Neuron (in vitro differentiated cells): ENCODE measurements at regions not wholly inside any gene's neighbourhood (a gene's known extent, or its start where the extent isn't known, plus 50 kb on each side); places are given as distances from the start of the nearest gene placed in this dataset.

Source experiments
- H2AFZ ChIP-seq: one replicate; pipeline ENCODE4 v1.6.1; 2013; ENCODE audit warnings: low read depth, mild to moderate bottlenecking, inconsistent platforms, low read length, moderate library complexity
- H3K27me3 ChIP-seq: one replicate; pipeline ENCODE4 v1.6.1; 2013; ENCODE audit warnings: low read length; ENCODE audit not compliant: insufficient read depth
- H3K36me3 ChIP-seq: one replicate; pipeline ENCODE4 v1.6.1; 2013; ENCODE audit warnings: low read length; ENCODE audit not compliant: insufficient read depth
- H3K4me1 ChIP-seq: one replicate; pipeline ENCODE4 v1.6.1; 2013; ENCODE audit warnings: low read length; ENCODE audit not compliant: insufficient read depth
- H3K4me3 ChIP-seq: 2 replicates; pipeline ENCODE4 v1.5.1; 2013; ENCODE audit warnings: mild to moderate bottlenecking, low read length, moderate library complexity
- H3K9me3 ChIP-seq: one replicate; pipeline ENCODE4 v1.6.1; 2013; ENCODE audit warnings: low read length

- H3K4me3 ChIP-seq: no peak overlapping the region
- H3K36me3 ChIP-seq: peaks cover 14% of the 10 kb centered on the region
- no peaks in the 10 kb centered on the region for H3K27me3 ChIP-seq
- H3K4me1 ChIP-seq: peaks cover 12% of the 10 kb centered on the region
- no peaks in the 10 kb centered on the region for H3K9me3 ChIP-seq
- no peak overlapping the region for H2AFZ ChIP-seq
Measured at GRCh38 chr2:120826260-120826648, 90.6 kb downstream of the GLI2 start.

GRCh38 chr2:120826716-120827410, 91.2 kb downstream of the GLI2 start:
- no peaks in the 10 kb centered on the region for H3K9me3 ChIP-seq
- peaks cover 12% of the 10 kb centered on the region for H3K4me1 ChIP-seq
- H3K36me3 ChIP-seq: peaks cover 14% of the 10 kb centered on the region
- no peak overlapping the region for H2AFZ ChIP-seq
- no peaks in the 10 kb centered on the region for H3K27me3 ChIP-seq
- H3K4me3 ChIP-seq: no peak overlapping the region

GRCh38 chr2:120828066-120828465, 92.4 kb downstream of the GLI2 start:
- Histone ChIP-seq H3K36me3 (peaks cover 14% of the 10 kb centered on the region), H3K27me3 (no peaks in the 10 kb centered on the region), H3K9me3 (no peaks in the 10 kb centered on the region), H3K4me3 (no peak overlapping the region), H2AFZ (no peak overlapping the region), H3K4me1 (peaks cover 12% of the 10 kb centered on the region)

- H3K4me3 ChIP-seq: no peak overlapping the region
- H3K4me1 ChIP-seq: peaks cover 12% of the 10 kb centered on the region
- peaks cover 14% of the 10 kb centered on the region for H3K36me3 ChIP-seq
- no peak overlapping the region for H2AFZ ChIP-seq
- no peaks in the 10 kb centered on the region for H3K9me3 ChIP-seq
- no peaks in the 10 kb centered on the region for H3K27me3 ChIP-seq
Measured at GRCh38 chr2:120828829-120829632, 93.4 kb downstream of the GLI2 start.

GRCh38 chr2:120829633-120830025, 94.0 kb downstream of the GLI2 start:
- H3K4me1 ChIP-seq: peaks cover 12% of the 10 kb centered on the region
- no peak overlapping the region for H3K4me3 ChIP-seq
- peaks cover 13% of the 10 kb centered on the region for H3K36me3 ChIP-seq
- no peaks in the 10 kb centered on the region for H3K27me3 ChIP-seq
- no peaks in the 10 kb centered on the region for H3K9me3 ChIP-seq
- no peak overlapping the region for H2AFZ ChIP-seq

GRCh38 chr2:120830096-120830830, 94.6 kb downstream of the GLI2 start:
- Histone ChIP-seq H3K4me3 (no peak overlapping the region), H3K9me3 (no peaks in the 10 kb centered on the region), H3K36me3 (peaks cover 12% of the 10 kb centered on the region), H3K4me1 (peaks cover 11% of the 10 kb centered on the region), H3K27me3 (no peaks in the 10 kb centered on the region), H2AFZ (no peak overlapping the region)

- no peak overlapping the region for H2AFZ ChIP-seq
- peaks cover 7% of the 10 kb centered on the region for H3K4me1 ChIP-seq
- H3K9me3 ChIP-seq: no peaks in the 10 kb centered on the region
- no peaks in the 10 kb centered on the region for H3K27me3 ChIP-seq
- H3K4me3 ChIP-seq: no peak overlapping the region
- H3K36me3 ChIP-seq: peaks cover 11% of the 10 kb centered on the region
Measured at GRCh38 chr2:120831086-120831485, 95.4 kb downstream of the GLI2 start.

- no peaks in the 10 kb centered on the region for H3K27me3 ChIP-seq
- H2AFZ ChIP-seq: no peak overlapping the region
- H3K4me3 ChIP-seq: no peak overlapping the region
- H3K9me3 ChIP-seq: no peaks in the 10 kb centered on the region
- peaks cover 7% of the 10 kb centered on the region for H3K4me1 ChIP-seq
- peaks cover 9% of the 10 kb centered on the region for H3K36me3 ChIP-seq
Measured at GRCh38 chr2:120831891-120832290, 96.2 kb downstream of the GLI2 start.

- H2AFZ ChIP-seq: no peak overlapping the region
- peaks cover 8% of the 10 kb centered on the region for H3K36me3 ChIP-seq
- peaks cover 7% of the 10 kb centered on the region for H3K4me1 ChIP-seq
- no peaks in the 10 kb centered on the region for H3K27me3 ChIP-seq
- H3K4me3 ChIP-seq: no peak overlapping the region
- H3K9me3 ChIP-seq: no peaks in the 10 kb centered on the region
Measured at GRCh38 chr2:120832296-120833070, 96.8 kb downstream of the GLI2 start.

- Histone ChIP-seq H3K9me3 (no peaks in the 10 kb centered on the region), H3K36me3 (peaks cover 3% of the 10 kb centered on the region), H3K27me3 (no peaks in the 10 kb centered on the region), H3K4me3 (no peak overlapping the region), H2AFZ (no peak overlapping the region), H3K4me1 (peaks cover 7% of the 10 kb centered on the region)
Measured at GRCh38 chr2:120833127-120833675, 97.5 kb downstream of the GLI2 start.

- Histone ChIP-seq H3K36me3 (peaks cover 3% of the 10 kb centered on the region), H3K4me1 (peaks cover 7% of the 10 kb centered on the region), H3K27me3 (no peaks in the 10 kb centered on the region), H3K4me3 (no peak overlapping the region), H3K9me3 (peaks cover 3% of the 10 kb centered on the region), H2AFZ (no peak overlapping the region)
Measured at GRCh38 chr2:120834206-120834605, 98.5 kb downstream of the GLI2 start.

GRCh38 chr2:120836281-120836680, 100.6 kb downstream of the GLI2 start:
- H3K4me3 ChIP-seq: no peak overlapping the region
- no peaks in the 10 kb centered on the region for H3K4me1 ChIP-seq
- H2AFZ ChIP-seq: no peak overlapping the region
- H3K9me3 ChIP-seq: peaks cover 3% of the 10 kb centered on the region
- no peaks in the 10 kb centered on the region for H3K27me3 ChIP-seq
- H3K36me3 ChIP-seq: peaks cover 13% of the 10 kb centered on the region
